IPS DF 6.9 (cell line): ENCODE measurements at regions not wholly inside any gene's neighbourhood (a gene's known extent, or its start where the extent isn't known, plus 50 kb on each side); places are given as distances from the start of the nearest gene placed in this dataset.

Experiments used
- DNase-seq: peaks from one replicate; pipeline ENCODE4 v3.0.0-alpha.2; 2013; ENCODE audit warnings: low read depth, low spot score
- H3K27ac ChIP-seq: one replicate; pipeline ENCODE4 v1.5.1; 2013; ENCODE audit warnings: low read length, control low read depth
- H3K27me3 ChIP-seq: 2 replicates; pipeline ENCODE4 v1.6.1; 2013; ENCODE audit warnings: mild to moderate bottlenecking, low read length; ENCODE audit not compliant: control insufficient read depth, insufficient read depth
- H3K36me3 ChIP-seq: 2 replicates; pipeline ENCODE4 v1.6.1; 2013; ENCODE audit warnings: low read length; ENCODE audit not compliant: control insufficient read depth, insufficient read depth
- H3K4me1 ChIP-seq: 2 replicates; pipeline ENCODE4 v1.6.1; 2013; ENCODE audit warnings: low read length; ENCODE audit not compliant: control insufficient read depth, insufficient read depth
- H3K4me3 ChIP-seq: 2 replicates; pipeline ENCODE4 v1.5.1; 2013; ENCODE audit warnings: mild to moderate bottlenecking, low read length
- H3K9me3 ChIP-seq: 2 replicates; pipeline ENCODE4 v1.6.1; 2013; ENCODE audit warnings: low read length, inconsistent platforms; ENCODE audit not compliant: control insufficient read depth, insufficient read depth
- WGBS: extraction: QIAGEN DNeasy Blood & Tissue Kit; methylation state at CpG from one replicate; pipeline ENCODE4 v1.1.7; 2013; ENCODE audit warnings: mixed read lengths, missing lambda C conversion rate; ENCODE audit not compliant: insufficient read length, insufficient coverage; 5-methylcytosine and 5-hydroxymethylcytosine counted together

DNA sequence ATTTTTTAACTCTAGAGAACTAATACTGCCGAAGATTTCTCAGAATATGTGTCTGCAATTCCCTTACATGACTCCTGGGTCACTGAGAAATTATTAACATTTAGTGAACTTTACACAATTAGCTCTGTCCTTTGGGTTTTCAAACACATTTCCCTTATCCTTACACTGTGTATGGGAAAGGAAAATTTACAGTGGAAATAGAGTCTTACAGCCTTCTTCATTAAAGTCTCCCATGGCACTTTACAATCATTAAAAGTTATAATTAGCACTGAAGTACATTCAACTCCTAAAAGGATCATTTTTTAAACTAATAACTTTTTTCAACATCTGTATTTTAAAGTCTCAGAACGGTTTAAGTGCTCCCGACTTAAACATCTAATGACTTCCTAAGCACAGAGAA lies 627.5 kb upstream of the TYRP1 start:
- no peak overlapping the region for H3K27ac ChIP-seq
- H3K27me3 ChIP-seq = no peaks in the 10 kb centered on the region
- H3K36me3 ChIP-seq = no peaks in the 10 kb centered on the region
- no peaks in the 10 kb centered on the region for H3K4me1 ChIP-seq
- no CpG with 5 or more reads among the region's 3 CpGs for whole genome bisulfite sequencing
- no peak overlapping the region for H3K4me3 ChIP-seq
- DNase-seq = no peak
- H3K9me3 ChIP-seq = no peaks in the 10 kb centered on the region

DNA sequence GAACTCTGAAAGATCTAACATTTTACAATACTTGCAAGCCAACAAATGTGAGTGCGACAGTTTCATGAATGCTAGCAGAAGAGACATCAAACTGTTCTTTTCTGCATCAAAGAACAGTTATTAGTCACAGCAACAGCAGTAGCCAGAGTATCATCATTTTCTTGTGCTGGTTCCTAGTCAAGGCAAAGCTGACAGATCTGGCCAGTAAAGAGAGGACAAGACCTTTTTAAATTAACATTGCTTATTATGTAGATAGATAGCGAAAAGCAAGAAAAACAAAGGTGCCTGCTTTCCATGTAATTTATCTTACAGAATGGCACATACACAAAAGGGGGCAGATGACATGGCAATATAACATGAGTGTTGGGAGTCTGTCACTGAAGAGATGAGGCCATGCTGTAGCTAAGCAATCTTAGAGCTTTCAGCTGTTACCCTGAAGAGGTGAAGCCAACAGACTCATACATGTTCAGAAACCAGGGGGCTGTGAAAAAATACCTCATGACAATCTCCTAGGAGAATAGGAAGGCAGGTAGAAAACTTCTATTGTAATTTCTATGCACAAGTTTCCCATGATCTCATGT lies 626.6 kb upstream of the TYRP1 start:
- H3K27ac ChIP-seq = no peak overlapping the region
- H3K36me3 ChIP-seq = no peaks in the 10 kb centered on the region
- DNase-seq = no peak
- no peak overlapping the region for H3K4me3 ChIP-seq
- WGBS = no CpG with 5 or more reads among the region's 2 CpGs
- no peaks in the 10 kb centered on the region for H3K4me1 ChIP-seq
- no peaks in the 10 kb centered on the region for H3K27me3 ChIP-seq
- no peaks in the 10 kb centered on the region for H3K9me3 ChIP-seq

GRCh38 chr9:12069366-12069765 lies 623.8 kb upstream of the TYRP1 start:
- Histone ChIP-seq H3K4me1 (no peaks in the 10 kb centered on the region), H3K4me3 (no peak overlapping the region), H3K9me3 (no peaks in the 10 kb centered on the region), H3K27ac (no peak overlapping the region), H3K27me3 (no peaks in the 10 kb centered on the region), H3K36me3 (no peaks in the 10 kb centered on the region)
- no peak for DNase-seq
- no CpG with 5 or more reads among the region's 4 CpGs for WGBS

- no peaks in the 10 kb centered on the region for H3K9me3 ChIP-seq
- H3K27me3 ChIP-seq = no peaks in the 10 kb centered on the region
- H3K4me3 ChIP-seq = no peak overlapping the region
- no peak for DNase-seq
- no peaks in the 10 kb centered on the region for H3K36me3 ChIP-seq
- no peaks in the 10 kb centered on the region for H3K4me1 ChIP-seq
- no peak overlapping the region for H3K27ac ChIP-seq
Measured at GRCh38 chr9:12085399-12085798, 607.8 kb upstream of the TYRP1 start.

DNA sequence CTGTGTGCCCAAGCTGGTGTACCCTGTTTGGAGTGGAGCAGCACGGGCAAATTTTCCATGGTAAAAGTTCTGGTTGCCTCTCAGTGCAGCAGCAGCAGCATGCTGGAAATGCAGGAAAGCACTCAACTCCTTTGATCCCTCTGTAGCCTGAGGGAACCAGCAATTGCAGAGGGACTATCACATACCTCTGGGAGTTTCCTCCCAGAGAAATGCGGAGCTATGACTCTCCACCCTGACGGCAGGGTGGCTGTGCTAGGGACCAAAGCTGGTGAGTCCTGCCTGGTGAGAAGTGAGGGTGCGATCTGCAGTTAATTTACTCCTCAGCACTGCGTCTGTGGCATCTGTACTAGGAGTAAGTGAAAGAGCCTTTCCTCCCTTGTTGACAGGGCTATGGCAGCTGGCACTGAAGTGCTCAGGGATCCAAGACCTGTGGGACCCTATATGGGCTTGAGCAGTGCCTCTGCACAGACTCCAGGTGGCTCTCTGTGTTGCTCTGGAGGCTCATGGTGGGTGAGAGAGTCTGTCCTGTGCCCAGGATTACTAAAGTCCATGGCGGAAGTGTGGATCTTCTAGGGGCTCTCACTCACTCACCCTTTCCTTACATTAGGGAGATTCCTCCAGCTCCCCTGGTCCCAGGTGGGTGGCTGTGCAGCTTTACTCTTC lies 601.2 kb upstream of the TYRP1 start:
- H3K27ac ChIP-seq = no peak overlapping the region
- H3K9me3 ChIP-seq = no peaks in the 10 kb centered on the region
- no peak for DNase-seq
- WGBS = no CpG with 5 or more reads among the region's 6 CpGs
- no peaks in the 10 kb centered on the region for H3K36me3 ChIP-seq
- no peaks in the 10 kb centered on the region for H3K27me3 ChIP-seq
- no peak overlapping the region for H3K4me3 ChIP-seq
- no peaks in the 10 kb centered on the region for H3K4me1 ChIP-seq

- Histone ChIP-seq H3K27ac (no peak overlapping the region), H3K4me1 (no peaks in the 10 kb centered on the region), H3K4me3 (no peak overlapping the region), H3K27me3 (no peaks in the 10 kb centered on the region), H3K9me3 (no peaks in the 10 kb centered on the region), H3K36me3 (no peaks in the 10 kb centered on the region)
- no CpG with 5 or more reads among the region's 1 CpG for WGBS
- no peak for DNase-seq
Measured at GRCh38 chr9:12094046-12094445, 599.1 kb upstream of the TYRP1 start.

GRCh38 chr9:12095931-12096330 lies 597.3 kb upstream of the TYRP1 start:
- DNase-seq = no peak
- Histone ChIP-seq H3K27ac (no peak overlapping the region), H3K4me1 (no peaks in the 10 kb centered on the region), H3K27me3 (no peaks in the 10 kb centered on the region), H3K9me3 (no peaks in the 10 kb centered on the region), H3K4me3 (no peak overlapping the region), H3K36me3 (no peaks in the 10 kb centered on the region)
- no CpG with 5 or more reads among the region's 4 CpGs for WGBS

DNA sequence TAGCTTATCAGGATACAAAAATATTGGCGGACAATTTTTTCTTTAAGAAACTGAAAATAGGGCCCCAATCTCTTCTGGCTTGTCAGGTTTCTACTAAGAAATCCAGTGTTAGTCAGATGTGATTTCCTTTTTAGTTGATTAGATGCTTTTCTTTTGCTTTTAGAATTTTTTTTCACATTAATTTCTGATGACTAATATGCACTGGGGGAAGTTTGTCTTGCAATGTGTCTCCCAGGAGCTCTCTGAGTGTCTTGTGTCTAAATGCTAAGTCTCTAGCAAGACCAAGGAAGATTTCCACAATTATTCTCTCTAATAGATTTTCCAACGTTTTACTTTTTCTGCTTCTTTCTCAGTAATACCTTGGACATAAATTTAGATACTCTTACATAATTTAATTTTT lies 559.8 kb upstream of the TYRP1 start:
- Histone ChIP-seq H3K27me3 (no peaks in the 10 kb centered on the region), H3K27ac (no peak overlapping the region), H3K4me1 (no peaks in the 10 kb centered on the region), H3K36me3 (no peaks in the 10 kb centered on the region), H3K4me3 (no peak overlapping the region), H3K9me3 (no peaks in the 10 kb centered on the region)
- no CpG with 5 or more reads among the region's 2 CpGs for WGBS
- DNase-seq = no peak

- no peak overlapping the region for H3K27ac ChIP-seq
- 100% methylated on average over 1 of the region's 2 CpGs for WGBS
- no peak for DNase-seq
- H3K9me3 ChIP-seq = no peaks in the 10 kb centered on the region; the same call in 1 of the 2 replicates
- H3K27me3 ChIP-seq = no peaks in the 10 kb centered on the region
- H3K36me3 ChIP-seq = no peaks in the 10 kb centered on the region
- H3K4me3 ChIP-seq = no peak overlapping the region
- no peaks in the 10 kb centered on the region for H3K4me1 ChIP-seq
Measured at GRCh38 chr9:12141422-12141821, 551.8 kb upstream of the TYRP1 start.

DNA sequence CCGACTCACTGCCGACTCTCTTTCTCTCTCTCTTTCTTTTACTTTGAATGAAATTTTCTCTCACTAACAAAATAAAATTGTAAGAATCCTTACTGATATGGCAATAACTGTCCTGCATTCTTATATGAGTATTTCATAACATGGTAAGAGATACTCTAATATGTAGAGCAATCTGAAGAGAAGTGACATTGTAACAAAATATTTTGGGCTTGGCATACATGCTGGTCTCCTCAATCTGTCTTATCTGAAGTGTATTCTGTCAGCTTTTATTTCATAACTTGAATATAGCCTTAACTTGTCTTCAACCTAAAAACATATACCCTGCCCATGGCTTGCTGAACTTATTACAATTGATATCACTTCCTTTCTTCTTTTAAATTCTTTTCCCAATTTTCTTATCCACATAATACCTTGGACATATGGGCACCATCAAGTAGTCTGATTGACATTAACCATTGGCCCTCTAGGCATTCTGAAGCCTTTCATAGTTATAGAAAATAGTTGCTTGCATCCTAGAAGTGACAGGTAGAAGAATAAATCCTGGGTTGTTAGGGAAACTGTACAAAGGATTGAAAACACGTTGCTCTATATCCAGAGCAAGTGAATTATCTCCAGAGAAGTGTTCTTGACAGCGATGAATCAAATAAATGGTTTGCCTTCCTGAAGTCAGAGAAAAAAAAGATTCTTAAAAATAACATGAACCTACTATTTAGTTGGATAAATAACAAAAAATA lies 537.6 kb upstream of the TYRP1 start:
- H3K4me1 ChIP-seq = no peaks in the 10 kb centered on the region
- H3K9me3 ChIP-seq = no peaks in the 10 kb centered on the region
- H3K27ac ChIP-seq = no peak overlapping the region
- no peak for DNase-seq
- WGBS = no CpG with 5 or more reads among the region's 4 CpGs
- no peaks in the 10 kb centered on the region for H3K27me3 ChIP-seq
- no peak overlapping the region for H3K4me3 ChIP-seq
- no peaks in the 10 kb centered on the region for H3K36me3 ChIP-seq
